HCT116 (cell line): ENCODE measurements at regions not wholly inside any gene's neighbourhood (a gene's known extent, or its start where the extent isn't known, plus 50 kb on each side); places are given as distances from the start of the nearest gene placed in this dataset.

Experiments used
- ATF3 ChIP-seq: IDR thresholded peaks from 2 replicates; pipeline ENCODE4 v1.6.1; 2012
- CBX3 ChIP-seq: IDR thresholded peaks from 2 replicates; pipeline ENCODE4 v1.6.1; 2012; ENCODE audit warnings: low read depth
- CTCF ChIP-seq, 3 experiments: fragments of 200-600 bp in 1 of 3; sonication (generic) in 1 of 3; IDR thresholded peaks in 2 of 3; conservative IDR thresholded peaks in 1 of 3; 2 replicates each; pipeline ENCODE4 v1.5.1; 2012 to 2017; ENCODE audit warnings: low read depth in 2 of 3, low read length in 2 of 3, antibody characterized with exemption in 1 of 3, borderline replicate concordance in 1 of 3, control low read depth in 1 of 3, mild to moderate bottlenecking in 1 of 3, mixed read lengths in 1 of 3, mixed run types in 1 of 3, moderate library complexity in 1 of 3; ENCODE audit not compliant: insufficient read depth in 1 of 3
- ELF1 ChIP-seq: IDR thresholded peaks from 2 replicates; pipeline ENCODE4 v1.6.1; 2012; ENCODE audit warnings: low read depth, borderline replicate concordance
- EZH2 ChIP-seq: fragments of 200-600 bp; sonication (generic); IDR thresholded peaks from 2 replicates; pipeline ENCODE4 v1.6.1; 2017; ENCODE audit warnings: antibody characterized with exemption, mixed run types
- JUND ChIP-seq: IDR thresholded peaks from 2 replicates; pipeline ENCODE4 v1.6.1; 2012
- MAX ChIP-seq: IDR thresholded peaks from 2 replicates; pipeline ENCODE4 v1.6.1; 2012
- POLR2A ChIP-seq: IDR thresholded peaks from 2 replicates; pipeline ENCODE4 v1.7.0; 2011; ENCODE audit warnings: borderline replicate concordance; ENCODE audit not compliant: insufficient read depth, insufficient read length; ENCODE audit errors: extremely low read depth
- RAD21 ChIP-seq: IDR thresholded peaks from 2 replicates; pipeline ENCODE4 v1.6.1; 2012; ENCODE audit warnings: low read depth, mild to moderate bottlenecking
- REST ChIP-seq: IDR thresholded peaks from 2 replicates; pipeline ENCODE4 v1.6.1; 2012; ENCODE audit warnings: low read depth
- SIN3A ChIP-seq: IDR thresholded peaks from 2 replicates; pipeline ENCODE4 v1.6.1; 2012; ENCODE audit warnings: low read depth
- YY1 ChIP-seq: IDR thresholded peaks from 2 replicates; pipeline ENCODE4 v1.6.1; 2011; ENCODE audit warnings: low read length, low read depth, moderate library complexity, mild to moderate bottlenecking; ENCODE audit not compliant: insufficient replicate concordance; ENCODE audit errors: extremely low read depth
- ZFX ChIP-seq: fragments of 450-650 bp; IDR thresholded peaks from 2 replicates; pipeline ENCODE4 v1.6.1; 2017

GRCh38 chr9:106657926-106658325 is 205.0 kb upstream of the ZNF462 start:
- TF ChIP-seq ATF3 (no peak), CTCF (IDR thresholded peaks at IDR 0.05 in 2 of 3, conservative IDR thresholded peaks at IDR 0.05 in 1 of 3; ENCODE audit: borderline replicate concordance in 1 of 3, insufficient read depth in 1 of 3, low read depth in 2 of 3, low read length in 2 of 3) (no peak), EZH2 (no peak), REST (no peak), POLR2A (no peak), MAX (no peak), YY1 (no peak), RAD21 (no peak), ZFX (no peak), JUND (no peak), CBX3 (no peak), SIN3A (no peak), ELF1 (no peak)
